ENCODE measurements at regions not wholly inside any gene's neighbourhood (a gene's known extent, or its start where the extent isn't known, plus 50 kb on each side); places are given as distances from the start of the nearest gene placed in this dataset.

DNA sequence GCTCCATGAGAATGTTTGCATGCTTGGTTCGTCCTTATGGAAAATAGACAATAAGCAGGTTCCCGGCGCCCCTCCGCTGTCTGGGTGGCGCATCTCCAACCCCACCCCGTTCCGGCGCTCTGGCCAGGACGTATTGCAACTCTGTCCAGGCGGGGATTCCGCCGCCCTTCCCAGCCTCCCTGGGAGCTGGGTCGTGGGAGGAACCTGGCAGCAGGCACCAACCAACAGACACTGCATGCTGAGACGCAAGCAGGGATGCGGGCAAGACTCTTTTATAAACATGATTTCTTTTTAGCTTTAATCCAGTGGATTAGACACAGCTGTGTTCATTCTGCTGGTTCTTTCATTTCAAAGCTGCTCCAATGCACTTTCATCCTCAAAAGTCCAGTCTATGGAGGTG lies 240.2 kb downstream of the SH3BP4 start:
- Histone ChIP-seq H3K9me3 (replicated peaks; ENCODE audit: insufficient read depth, low read length) (no peaks in the 10 kb centered on the region), H4K20me1 (ENCODE audit: insufficient read depth, low read length) (no peaks in the 10 kb centered on the region), H3K9me2 (replicated peaks; ENCODE audit: insufficient read depth, low read length) (no peaks in the 10 kb centered on the region), H3K4me3 (ENCODE audit: low read length) (no peak overlapping the region), H3K79me2 (ENCODE audit: low read length) (no peaks in the 10 kb centered on the region), H3K9ac (ENCODE audit: low read length) (no peak overlapping the region), H3K4me1 (ENCODE audit: low read length) (no peaks in the 10 kb centered on the region), H2AFZ (ENCODE audit: low read length) (no peak overlapping the region), H3K27me3 (replicated peaks; ENCODE audit: insufficient read depth, low read length) (no peaks in the 10 kb centered on the region), H3K36me3 (replicated peaks; ENCODE audit: insufficient read depth, low read length) (no peaks in the 10 kb centered on the region), H3K27ac (ENCODE audit: low read length) (no peak overlapping the region), H3F3A (ENCODE audit: insufficient read depth, low read length) (no peaks in the 10 kb centered on the region), H3K4me2 (ENCODE audit: low read depth, low read length) (no peak overlapping the region)
- TF ChIP-seq EZH2phosphoT487 (IDR thresholded peaks at IDR 0.05; ENCODE audit: low read length) (no peak), EZH2 (optimal IDR thresholded peaks at IDR 0.05; ENCODE audit: low read depth, low read length) (no peak)
- TF ChIP-seq, protein P1, sequence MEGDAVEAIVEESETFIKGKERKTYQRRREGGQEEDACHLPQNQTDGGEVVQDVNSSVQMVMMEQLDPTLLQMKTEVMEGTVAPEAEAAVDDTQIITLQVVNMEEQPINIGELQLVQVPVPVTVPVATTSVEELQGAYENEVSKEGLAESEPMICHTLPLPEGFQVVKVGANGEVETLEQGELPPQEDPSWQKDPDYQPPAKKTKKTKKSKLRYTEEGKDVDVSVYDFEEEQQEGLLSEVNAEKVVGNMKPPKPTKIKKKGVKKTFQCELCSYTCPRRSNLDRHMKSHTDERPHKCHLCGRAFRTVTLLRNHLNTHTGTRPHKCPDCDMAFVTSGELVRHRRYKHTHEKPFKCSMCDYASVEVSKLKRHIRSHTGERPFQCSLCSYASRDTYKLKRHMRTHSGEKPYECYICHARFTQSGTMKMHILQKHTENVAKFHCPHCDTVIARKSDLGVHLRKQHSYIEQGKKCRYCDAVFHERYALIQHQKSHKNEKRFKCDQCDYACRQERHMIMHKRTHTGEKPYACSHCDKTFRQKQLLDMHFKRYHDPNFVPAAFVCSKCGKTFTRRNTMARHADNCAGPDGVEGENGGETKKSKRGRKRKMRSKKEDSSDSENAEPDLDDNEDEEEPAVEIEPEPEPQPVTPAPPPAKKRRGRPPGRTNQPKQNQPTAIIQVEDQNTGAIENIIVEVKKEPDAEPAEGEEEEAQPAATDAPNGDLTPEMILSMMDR (IDR thresholded peaks at IDR 0.05; ENCODE audit: low read length) = no peak
- DNase-seq = no peak

DNA sequence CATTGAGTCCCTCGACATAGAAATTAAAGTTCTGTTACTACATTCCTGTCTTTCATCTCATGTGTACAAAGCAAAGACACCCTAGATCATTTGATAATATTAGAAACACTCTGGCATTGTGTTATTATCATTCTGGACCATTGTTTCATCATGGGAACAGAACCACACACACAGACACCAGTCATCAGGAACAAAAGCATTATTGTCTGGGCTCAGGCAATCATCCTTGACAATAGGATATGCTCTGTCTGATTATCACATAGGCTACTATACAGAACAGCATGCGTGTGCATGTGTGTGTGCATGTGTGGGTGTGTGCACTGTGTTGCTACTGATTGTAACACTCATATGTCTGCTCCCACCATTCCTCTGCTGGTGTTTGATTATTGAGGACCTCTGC lies 242.5 kb downstream of the SH3BP4 start:
- no peaks in the 10 kb centered on the region for H3K27me3 ChIP-seq (replicated peaks; ENCODE audit: insufficient read depth, low read length)
- H4K20me1 ChIP-seq (ENCODE audit: insufficient read depth, low read length) = no peaks in the 10 kb centered on the region
- H3K36me3 ChIP-seq (replicated peaks; ENCODE audit: insufficient read depth, low read length) = no peaks in the 10 kb centered on the region
- H3K9ac ChIP-seq (ENCODE audit: low read length) = no peak overlapping the region
- TF ChIP-seq EZH2phosphoT487 (IDR thresholded peaks at IDR 0.05; ENCODE audit: low read length) = no peak
- no peak for TF ChIP-seq EZH2 (optimal IDR thresholded peaks at IDR 0.05; ENCODE audit: low read depth, low read length)
- TF ChIP-seq, protein P1 (IDR thresholded peaks at IDR 0.05; ENCODE audit: low read length) = no peak
- H3K79me2 ChIP-seq (ENCODE audit: low read length) = no peaks in the 10 kb centered on the region
- no peak overlapping the region for H3K4me2 ChIP-seq (ENCODE audit: low read depth, low read length)
- H2AFZ ChIP-seq (ENCODE audit: low read length) = no peak overlapping the region
- H3K27ac ChIP-seq (ENCODE audit: low read length) = no peak overlapping the region
- no peaks in the 10 kb centered on the region for H3K9me2 ChIP-seq (replicated peaks; ENCODE audit: insufficient read depth, low read length)
- H3K4me3 ChIP-seq (ENCODE audit: low read length) = no peak overlapping the region
- H3F3A ChIP-seq (ENCODE audit: insufficient read depth, low read length) = no peaks in the 10 kb centered on the region
- no peaks in the 10 kb centered on the region for H3K4me1 ChIP-seq (ENCODE audit: low read length)
- DNase-seq = no peak
- H3K9me3 ChIP-seq (replicated peaks; ENCODE audit: insufficient read depth, low read length) = no peaks in the 10 kb centered on the region

DNA sequence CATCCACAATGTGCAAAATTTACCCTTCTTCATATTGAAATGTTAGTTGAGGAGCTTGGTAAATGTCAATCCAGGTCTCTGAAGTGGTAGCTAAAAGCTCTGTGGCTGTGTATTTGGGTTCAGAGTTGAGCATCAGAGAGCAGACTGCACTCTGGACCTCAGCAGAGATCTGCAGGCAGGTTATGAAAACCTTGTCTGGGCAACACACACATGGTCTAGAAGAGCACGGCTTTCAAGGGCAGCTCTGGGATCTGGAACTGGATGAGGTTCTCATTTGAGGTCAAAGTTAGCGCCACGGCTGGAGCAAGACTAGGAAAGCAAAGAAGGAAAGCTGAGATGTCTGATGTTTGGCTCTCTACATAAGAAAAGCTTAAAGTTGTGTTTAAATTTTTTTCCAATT lies 243.0 kb downstream of the SH3BP4 start:
- Histone ChIP-seq H3K27ac (ENCODE audit: low read length) (no peak overlapping the region), H3K4me1 (ENCODE audit: low read length) (no peaks in the 10 kb centered on the region), H3F3A (ENCODE audit: insufficient read depth, low read length) (no peaks in the 10 kb centered on the region), H3K9ac (ENCODE audit: low read length) (no peak overlapping the region), H3K4me3 (ENCODE audit: low read length) (no peak overlapping the region), H3K27me3 (replicated peaks; ENCODE audit: insufficient read depth, low read length) (no peaks in the 10 kb centered on the region), H2AFZ (ENCODE audit: low read length) (no peak overlapping the region), H3K36me3 (replicated peaks; ENCODE audit: insufficient read depth, low read length) (no peaks in the 10 kb centered on the region), H3K9me3 (replicated peaks; ENCODE audit: insufficient read depth, low read length) (no peaks in the 10 kb centered on the region), H3K4me2 (ENCODE audit: low read depth, low read length) (no peak overlapping the region), H4K20me1 (ENCODE audit: insufficient read depth, low read length) (no peaks in the 10 kb centered on the region), H3K79me2 (ENCODE audit: low read length) (no peaks in the 10 kb centered on the region), H3K9me2 (replicated peaks; ENCODE audit: insufficient read depth, low read length) (no peaks in the 10 kb centered on the region)
- TF ChIP-seq, protein P1 (IDR thresholded peaks at IDR 0.05; ENCODE audit: low read length) = no peak
- no peak for TF ChIP-seq EZH2phosphoT487 (IDR thresholded peaks at IDR 0.05; ENCODE audit: low read length)
- no peak for TF ChIP-seq EZH2 (optimal IDR thresholded peaks at IDR 0.05; ENCODE audit: low read depth, low read length)
- DNase-seq = no peak

Data from MM.1S (cell line).